Stimulated activated naive CD8-positive, alpha-beta T cell treated with anti-CD3 and anti-CD28 coated beads, Interleukin-15, amount 100 ng/mL, for 72 hours (primary cell): ENCODE measurements at regions not wholly inside any gene's neighbourhood (a gene's known extent, or its start where the extent isn't known, plus 50 kb on each side); places are given as distances from the start of the nearest gene placed in this dataset.
A peak's percentile ranks its signal among the peaks of the same experiment; 100 is the strongest.
"Not testable (repeated sequence)": the region's sequence is repeated elsewhere in the genome, so short reads cannot be mapped to it uniquely, and the experiment has no call there.

ENCODE experiments used
- ATAC-seq: fragments of 150-1000 bp; cut with Tn5 transposase; 2 replicates; pipeline ENCODE4 v1.10.0; 2021; ENCODE audit warnings: mild to moderate bottlenecking, moderate library complexity
- DNase-seq, 2 donors: peaks; one replicate each; pipeline ENCODE4 v3.0.0; 2021 to 2022
- H3K27ac Mint-ChIP-seq, 2 donors: one replicate each; pipeline ENCODE4 v1.8.0; 2022; ENCODE audit warnings: mild to moderate bottlenecking in 2 of 2, mixed read lengths in 2 of 2, moderate library complexity in 2 of 2
- H3K27me3 Mint-ChIP-seq: one replicate; pipeline ENCODE4 v1.8.0; 2022; ENCODE audit warnings: mixed read lengths
- H3K4me1 Mint-ChIP-seq: one replicate; pipeline ENCODE4 v1.8.0; 2022; ENCODE audit warnings: mild to moderate bottlenecking, mixed read lengths
- H3K4me3 Mint-ChIP-seq, 2 donors: one replicate each; pipeline ENCODE4 v1.8.0; 2022; ENCODE audit warnings: mild to moderate bottlenecking in 2 of 2, mixed read lengths in 2 of 2, moderate library complexity in 1 of 2
- H3K9me3 Mint-ChIP-seq, 2 donors: one replicate each; pipeline ENCODE4 v1.8.0; 2022; ENCODE audit warnings: mixed read lengths in 2 of 2

- not testable (repeated sequence) for H3K27ac Mint-ChIP-seq, ATAC-seq, H3K9me3 Mint-ChIP-seq, H3K4me1 Mint-ChIP-seq, H3K4me3 Mint-ChIP-seq
- H3K27me3 Mint-ChIP-seq, result peaks cover 52% of the 10 kb centered on the region
- peak in 1 of 2 donors; percentile 1 for DNase-seq
Measured at GRCh38 chr2:8446751-8447150, 235.1 kb upstream of the ID2 start.

DNA sequence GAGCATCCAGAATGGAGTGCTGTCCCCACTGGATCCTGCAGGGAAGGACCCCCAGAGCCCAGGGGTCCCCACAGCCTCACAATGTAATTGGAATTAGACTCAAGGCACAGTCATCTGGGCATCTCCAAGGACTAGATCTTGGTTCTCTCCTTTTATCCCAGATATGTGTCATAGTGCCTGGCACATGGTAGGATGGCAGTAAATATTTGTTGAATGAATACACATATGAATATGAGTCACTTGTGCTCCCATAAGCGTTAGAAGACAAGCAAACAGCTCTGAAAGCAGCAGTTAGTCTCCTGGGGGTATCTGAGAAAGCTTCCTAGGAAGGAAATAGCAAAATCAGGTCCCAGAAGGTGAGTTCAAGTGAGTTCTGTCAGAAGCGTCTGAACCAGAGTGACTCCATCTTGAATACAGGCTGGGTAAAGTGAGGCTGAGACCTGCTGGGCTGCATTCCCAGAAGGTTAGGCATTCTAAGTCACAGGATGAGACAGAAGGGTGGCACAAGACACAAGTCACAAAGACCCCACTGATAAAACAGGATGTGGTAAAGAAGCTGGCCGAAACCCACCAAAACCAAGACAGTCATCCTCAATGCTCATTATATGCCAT lies 234.1 kb upstream of the ID2 start:
- Mint-ChIP-seq H3K4me1 (no peaks in the 10 kb centered on the region), H3K9me3 (peaks cover 0 to 3% of the 10 kb centered on the region in 2 donors), H3K27me3 (peaks cover 51% of the 10 kb centered on the region), H3K4me3 (no peak overlapping the region), H3K27ac (no peak overlapping the region)
- DNase-seq (peak in 1 of 2 donors; percentile 11), ATAC-seq (no peak)

- no peak overlapping the region for H3K4me3 Mint-ChIP-seq
- H3K9me3 Mint-ChIP-seq, result peaks cover 0 to 3% of the 10 kb centered on the region in 2 donors
- DNase-seq (peak in 1 of 2 donors; percentile 4), ATAC-seq (no peak)
- H3K27me3 Mint-ChIP-seq, result peaks cover 44% of the 10 kb centered on the region
- peaks cover 6% of the 10 kb centered on the region for H3K4me1 Mint-ChIP-seq
- H3K27ac Mint-ChIP-seq, result no peak overlapping the region
Measured at GRCh38 chr2:8448824-8449556, 232.9 kb upstream of the ID2 start.

DNA sequence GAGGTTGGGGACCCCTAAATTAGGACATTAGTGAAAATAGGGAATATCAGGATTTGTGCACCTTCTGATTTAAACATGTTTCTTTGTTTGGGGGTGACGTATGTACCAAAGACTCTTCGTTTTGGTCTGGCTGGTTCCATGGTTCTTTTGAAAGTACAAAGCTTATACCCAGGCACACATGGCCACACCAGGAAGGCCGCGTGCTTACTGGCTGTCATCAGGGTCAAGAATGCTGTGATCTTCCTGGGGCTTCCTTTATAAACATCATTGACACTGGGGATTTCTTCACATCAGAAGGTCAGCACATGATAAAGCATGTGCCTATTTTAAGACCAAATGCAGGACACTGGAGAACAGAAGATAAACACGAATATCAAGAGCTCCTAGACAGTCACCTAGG lies 230.6 kb upstream of the ID2 start:
- H3K9me3 Mint-ChIP-seq, result peaks cover 0 to 3% of the 10 kb centered on the region in 2 donors
- H3K4me3 Mint-ChIP-seq, result no peak overlapping the region
- DNase-seq, result no peak
- ATAC-seq, result no peak
- H3K27ac Mint-ChIP-seq, result no peak overlapping the region
- peaks cover 30% of the 10 kb centered on the region for H3K27me3 Mint-ChIP-seq
- peaks cover 21% of the 10 kb centered on the region for H3K4me1 Mint-ChIP-seq

DNA sequence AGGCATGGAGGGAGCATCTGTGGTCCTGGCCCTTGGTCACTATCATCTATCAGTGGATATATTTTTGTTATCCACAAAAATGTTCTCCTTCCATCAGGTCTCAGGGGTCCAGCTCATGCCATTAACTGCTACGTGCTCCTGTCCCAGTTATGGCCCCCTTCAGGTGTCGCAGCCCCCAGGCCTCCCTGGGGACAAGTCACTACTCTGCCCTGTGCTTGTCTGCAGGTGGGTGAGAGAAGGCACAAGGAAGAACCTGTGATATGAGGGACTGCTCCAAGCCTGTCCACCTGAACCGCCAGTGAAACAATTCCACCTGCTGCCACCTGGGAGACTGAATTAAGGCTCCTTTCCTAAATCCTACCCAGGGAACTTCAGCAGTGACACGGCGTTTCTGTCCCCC lies 229.6 kb upstream of the ID2 start:
- Mint-ChIP-seq H3K9me3 (peaks cover 0 to 3% of the 10 kb centered on the region in 2 donors), H3K4me3 (no peak overlapping the region), H3K27me3 (peaks cover 21% of the 10 kb centered on the region), H3K27ac (no peak overlapping the region), H3K4me1 (peaks cover 25% of the 10 kb centered on the region)
- no peak for ATAC-seq
- peak in 1 of 2 donors; percentile 1 for DNase-seq

- peaks cover 32% of the 10 kb centered on the region for H3K4me1 Mint-ChIP-seq
- peaks cover 21% of the 10 kb centered on the region for H3K27me3 Mint-ChIP-seq
- H3K27ac Mint-ChIP-seq, result peak overlapping the region in 1 of 2 donors; percentile 42
- peaks cover 0 to 3% of the 10 kb centered on the region in 2 donors for H3K9me3 Mint-ChIP-seq
- H3K4me3 Mint-ChIP-seq, result no peak overlapping the region
- peak in 1 of 2 donors; percentile 7 for DNase-seq
- no peak for ATAC-seq
Measured at GRCh38 chr2:8452979-8453903, 228.6 kb upstream of the ID2 start.

DNA sequence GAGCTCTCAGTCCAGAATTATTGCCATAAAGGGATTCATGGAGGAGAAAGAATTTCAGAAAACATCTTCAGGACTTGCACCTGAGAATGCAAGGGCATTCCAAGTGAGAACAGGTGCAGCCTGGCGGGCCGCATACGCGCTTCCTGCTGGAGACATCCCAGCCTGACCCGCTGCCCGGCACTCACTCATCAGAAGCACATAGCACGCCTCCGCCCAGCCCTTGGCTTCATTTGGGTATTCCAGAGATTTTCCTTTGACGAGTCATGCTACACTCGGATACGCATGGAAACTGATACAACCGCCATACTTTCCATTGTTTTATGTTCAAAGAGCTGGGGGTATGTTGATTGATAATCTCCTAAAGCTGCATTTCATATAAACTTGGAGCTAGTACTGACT lies 228.0 kb upstream of the ID2 start:
- peak in 1 of 2 donors; percentile 1 for DNase-seq
- ATAC-seq, result no peak
- Mint-ChIP-seq H3K27ac (peak overlapping the region in 1 of 2 donors; percentile 42), H3K9me3 (peaks cover 0 to 3% of the 10 kb centered on the region in 2 donors), H3K4me1 (peaks cover 32% of the 10 kb centered on the region), H3K27me3 (peaks cover 28% of the 10 kb centered on the region), H3K4me3 (no peak overlapping the region)

DNA sequence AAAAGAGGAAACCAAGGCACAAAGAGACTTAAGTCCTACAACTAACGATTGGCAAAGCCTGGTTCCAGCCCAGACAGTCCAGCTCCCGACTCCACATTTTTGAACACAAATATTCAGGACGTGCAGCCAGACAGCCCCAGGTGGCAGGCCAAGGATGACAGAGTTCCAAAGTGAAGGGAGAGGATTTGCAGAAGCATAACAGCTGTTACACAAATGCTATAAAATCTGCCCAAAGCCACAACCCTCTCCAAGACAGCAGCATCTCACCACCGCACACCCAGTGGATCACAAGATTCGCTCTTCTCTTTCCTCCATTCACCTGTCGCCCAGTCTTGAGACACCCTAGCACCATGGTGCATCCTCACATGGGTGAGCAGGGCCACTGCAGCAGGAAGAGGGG lies 227.1 kb upstream of the ID2 start:
- H3K9me3 Mint-ChIP-seq, result peaks cover 0 to 3% of the 10 kb centered on the region in 2 donors
- peaks cover 35% of the 10 kb centered on the region for H3K27me3 Mint-ChIP-seq
- peaks cover 32% of the 10 kb centered on the region for H3K4me1 Mint-ChIP-seq
- no peak overlapping the region for H3K4me3 Mint-ChIP-seq
- DNase-seq (no peak), ATAC-seq (no peak)
- no peak overlapping the region for H3K27ac Mint-ChIP-seq

GRCh38 chr2:8455236-8456150 lies 226.4 kb upstream of the ID2 start:
- H3K4me3 Mint-ChIP-seq, result peak overlapping the region; percentile 60 to 78
- peak overlapping the region in 1 of 2 donors; percentile 59 for H3K27ac Mint-ChIP-seq
- peaks cover 32% of the 10 kb centered on the region for H3K4me1 Mint-ChIP-seq
- no peak for ATAC-seq
- DNase-seq, result no peak
- H3K9me3 Mint-ChIP-seq, result peaks cover 0 to under 1% of the 10 kb centered on the region in 2 donors
- peaks cover 35% of the 10 kb centered on the region for H3K27me3 Mint-ChIP-seq

- Mint-ChIP-seq H3K27me3 (peaks cover 42% of the 10 kb centered on the region), H3K4me3 (peak overlapping the region; percentile 60 to 78), H3K4me1 (peaks cover 32% of the 10 kb centered on the region), H3K9me3 (no peaks in the 10 kb centered on the region), H3K27ac (peak overlapping the region in 1 of 2 donors; percentile 70)
- ATAC-seq (peak; percentile 78), DNase-seq (peak in 1 of 2 donors; percentile 54)
Measured at GRCh38 chr2:8456151-8457091, 225.4 kb upstream of the ID2 start.

- no peak overlapping the region for H3K27ac Mint-ChIP-seq
- H3K4me3 Mint-ChIP-seq, result peak overlapping the region; percentile 69 to 79
- H3K27me3 Mint-ChIP-seq, result peaks cover 46% of the 10 kb centered on the region
- DNase-seq, result no peak
- peaks cover 32% of the 10 kb centered on the region for H3K4me1 Mint-ChIP-seq
- peak; percentile 68 for ATAC-seq
- H3K9me3 Mint-ChIP-seq, result no peaks in the 10 kb centered on the region
Measured at GRCh38 chr2:8457092-8457481, 224.8 kb upstream of the ID2 start.

- peak overlapping the region; percentile 13 to 68 for H3K27ac Mint-ChIP-seq
- peaks cover 46% of the 10 kb centered on the region for H3K27me3 Mint-ChIP-seq
- peak overlapping the region; percentile 69 to 79 for H3K4me3 Mint-ChIP-seq
- H3K9me3 Mint-ChIP-seq, result no peaks in the 10 kb centered on the region
- H3K4me1 Mint-ChIP-seq, result peaks cover 32% of the 10 kb centered on the region
- ATAC-seq (no peak), DNase-seq (no peak)
Measured at GRCh38 chr2:8457699-8458502, 224.0 kb upstream of the ID2 start.
